ENCODE measurements at regions not wholly inside any gene's neighbourhood (a gene's known extent, or its start where the extent isn't known, plus 50 kb on each side); places are given as distances from the start of the nearest gene placed in this dataset.

GRCh38 chr5:125023673-125024072 lies 277.2 kb upstream of the ZNF608 start:
- TF ChIP-seq CTCF (IDR thresholded peaks at IDR 0.05; ENCODE audit: low read depth, low read length), result no peak
- DNase-seq (ENCODE audit: extremely low read depth, low read depth), result no peak

- no peak for TF ChIP-seq CTCF (IDR thresholded peaks at IDR 0.05; ENCODE audit: low read depth, low read length)
- no peak for DNase-seq (ENCODE audit: extremely low read depth, low read depth)
Measured at GRCh38 chr5:125026867-125027731, 280.7 kb upstream of the ZNF608 start.

- no peak for TF ChIP-seq CTCF (IDR thresholded peaks at IDR 0.05; ENCODE audit: low read depth, low read length)
- no peak for DNase-seq (ENCODE audit: extremely low read depth, low read depth)
Measured at GRCh38 chr5:125032286-125032685, 285.8 kb upstream of the ZNF608 start.

- no peak for TF ChIP-seq CTCF (IDR thresholded peaks at IDR 0.05; ENCODE audit: low read depth, low read length)
- DNase-seq (ENCODE audit: extremely low read depth, low read depth), result no peak
Measured at GRCh38 chr5:125033602-125034001, 287.2 kb upstream of the ZNF608 start.

GRCh38 chr5:125034331-125034730 lies 287.9 kb upstream of the ZNF608 start:
- no peak for TF ChIP-seq CTCF (IDR thresholded peaks at IDR 0.05; ENCODE audit: low read depth, low read length)
- DNase-seq (ENCODE audit: extremely low read depth, low read depth), result no peak

GRCh38 chr5:125036494-125036893 lies 290.1 kb upstream of the ZNF608 start:
- DNase-seq (ENCODE audit: extremely low read depth, low read depth), result no peak
- TF ChIP-seq CTCF (IDR thresholded peaks at IDR 0.05; ENCODE audit: low read depth, low read length), result no peak

GRCh38 chr5:125037020-125037419 lies 290.6 kb upstream of the ZNF608 start:
- TF ChIP-seq CTCF (IDR thresholded peaks at IDR 0.05; ENCODE audit: low read depth, low read length), result no peak
- no peak for DNase-seq (ENCODE audit: extremely low read depth, low read depth)

Measured in AG09319 (cell line).